ENCODE measurements at regions not wholly inside any gene's neighbourhood (a gene's known extent, or its start where the extent isn't known, plus 50 kb on each side); places are given as distances from the start of the nearest gene placed in this dataset.

- DNase-seq (ENCODE audit: low read depth, low spot score), result no peak
- no peak overlapping the region for H3K4me3 ChIP-seq (ENCODE audit: low read depth, low read length)
- TF ChIP-seq CTCF (IDR thresholded peaks at IDR 0.05; ENCODE audit: insufficient read depth, low read length, missing control alignments), result no peak
- CTCF ChIA-PET, result no interaction called here
- POLR2A ChIA-PET, result no interaction called here
Measured at GRCh38 chr7:136143271-136143670, 166.1 kb upstream of the MTPN start.

- CTCF ChIA-PET, result no interaction called here
- POLR2A ChIA-PET, result no interaction called here
- no peak overlapping the region for H3K4me3 ChIP-seq (ENCODE audit: low read depth, low read length)
- TF ChIP-seq CTCF (IDR thresholded peaks at IDR 0.05; ENCODE audit: insufficient read depth, low read length, missing control alignments), result no peak
- no peak for DNase-seq (ENCODE audit: low read depth, low spot score)
Measured at GRCh38 chr7:136142583-136142982, 165.4 kb upstream of the MTPN start.

GRCh38 chr7:136140469-136140868, 163.3 kb upstream of the MTPN start:
- no peak for TF ChIP-seq CTCF (IDR thresholded peaks at IDR 0.05; ENCODE audit: insufficient read depth, low read length, missing control alignments)
- H3K4me3 ChIP-seq (ENCODE audit: low read depth, low read length), result no peak overlapping the region
- POLR2A ChIA-PET, result no interaction called here
- CTCF ChIA-PET, result no interaction called here
- no peak for DNase-seq (ENCODE audit: low read depth, low spot score)

- no peak for DNase-seq (ENCODE audit: low read depth, low spot score)
- ChIA-PET CTCF (no interaction called here), POLR2A (no interaction called here)
- H3K4me3 ChIP-seq (ENCODE audit: low read depth, low read length), result no peak overlapping the region
- no peak for TF ChIP-seq CTCF (IDR thresholded peaks at IDR 0.05; ENCODE audit: insufficient read depth, low read length, missing control alignments)
Measured at GRCh38 chr7:136139417-136139816, 162.3 kb upstream of the MTPN start.

- POLR2A ChIA-PET, result no interaction called here
Measured at GRCh38 chr7:136138991-136139390, 161.8 kb upstream of the MTPN start.

GRCh38 chr7:136136906-136137454, 159.8 kb upstream of the MTPN start:
- no peak for TF ChIP-seq CTCF (IDR thresholded peaks at IDR 0.05; ENCODE audit: insufficient read depth, low read length, missing control alignments)
- no peak overlapping the region for H3K4me3 ChIP-seq (ENCODE audit: low read depth, low read length)
- CTCF ChIA-PET, result no interaction called here
- POLR2A ChIA-PET, result no interaction called here
- no peak for DNase-seq (ENCODE audit: low read depth, low spot score)

More at GRCh38 chr7:136138991-136139390, 161.8 kb upstream of the MTPN start:
- H3K4me3 ChIP-seq (ENCODE audit: low read depth, low read length), result no peak overlapping the region
- TF ChIP-seq CTCF (IDR thresholded peaks at IDR 0.05; ENCODE audit: insufficient read depth, low read length, missing control alignments), result no peak
- CTCF ChIA-PET, result no interaction called here
- no peak for DNase-seq (ENCODE audit: low read depth, low spot score)
